ENCODE measurements at regions not wholly inside any gene's neighbourhood (a gene's known extent, or its start where the extent isn't known, plus 50 kb on each side); places are given as distances from the start of the nearest gene placed in this dataset.
"Not testable (repeated sequence)": the region's sequence is repeated elsewhere in the genome, so short reads cannot be mapped to it uniquely, and the experiment has no call there.

DNA sequence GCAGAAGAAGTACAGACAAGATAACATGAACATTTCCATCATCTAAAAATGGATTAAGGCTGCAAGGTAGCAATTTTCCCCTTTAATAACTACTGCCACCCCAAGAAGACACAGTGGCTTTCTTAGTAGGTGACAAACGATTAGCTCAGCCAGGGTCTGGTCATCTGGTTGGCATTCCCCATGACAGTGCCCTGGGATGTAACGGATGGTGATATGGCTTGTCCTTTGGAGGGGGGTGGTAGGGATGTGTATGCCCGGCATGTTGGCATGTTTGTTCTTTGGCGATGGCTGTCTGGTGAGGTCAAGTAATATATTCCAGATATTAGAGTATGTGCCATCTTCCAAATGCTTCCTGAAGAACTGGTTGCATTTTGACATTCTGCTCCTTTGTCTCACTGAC lies 135.6 kb upstream of the ZNF536 start:
- no peak for DNase-seq (ENCODE audit: low read depth)

DNA sequence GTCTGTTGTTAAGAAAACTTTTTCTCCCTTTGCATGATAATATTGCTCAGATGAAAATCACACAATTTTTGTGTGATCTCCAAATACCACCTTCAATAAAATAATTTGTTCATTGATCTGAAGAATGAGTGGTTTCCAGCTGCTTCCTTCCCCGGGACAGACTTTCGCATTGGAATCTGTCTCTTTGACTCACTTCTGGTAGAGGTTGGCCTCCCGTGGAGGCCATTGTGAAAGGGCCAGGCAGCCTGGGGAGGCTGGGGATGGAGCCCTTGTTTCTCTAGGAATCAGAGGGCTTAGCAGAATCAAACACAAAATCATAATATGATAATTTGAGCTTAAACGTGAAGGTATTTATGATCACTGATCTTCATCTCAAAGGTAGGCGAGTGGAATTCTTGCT lies 135.0 kb upstream of the ZNF536 start:
- no peak for DNase-seq (ENCODE audit: low read depth)

DNA sequence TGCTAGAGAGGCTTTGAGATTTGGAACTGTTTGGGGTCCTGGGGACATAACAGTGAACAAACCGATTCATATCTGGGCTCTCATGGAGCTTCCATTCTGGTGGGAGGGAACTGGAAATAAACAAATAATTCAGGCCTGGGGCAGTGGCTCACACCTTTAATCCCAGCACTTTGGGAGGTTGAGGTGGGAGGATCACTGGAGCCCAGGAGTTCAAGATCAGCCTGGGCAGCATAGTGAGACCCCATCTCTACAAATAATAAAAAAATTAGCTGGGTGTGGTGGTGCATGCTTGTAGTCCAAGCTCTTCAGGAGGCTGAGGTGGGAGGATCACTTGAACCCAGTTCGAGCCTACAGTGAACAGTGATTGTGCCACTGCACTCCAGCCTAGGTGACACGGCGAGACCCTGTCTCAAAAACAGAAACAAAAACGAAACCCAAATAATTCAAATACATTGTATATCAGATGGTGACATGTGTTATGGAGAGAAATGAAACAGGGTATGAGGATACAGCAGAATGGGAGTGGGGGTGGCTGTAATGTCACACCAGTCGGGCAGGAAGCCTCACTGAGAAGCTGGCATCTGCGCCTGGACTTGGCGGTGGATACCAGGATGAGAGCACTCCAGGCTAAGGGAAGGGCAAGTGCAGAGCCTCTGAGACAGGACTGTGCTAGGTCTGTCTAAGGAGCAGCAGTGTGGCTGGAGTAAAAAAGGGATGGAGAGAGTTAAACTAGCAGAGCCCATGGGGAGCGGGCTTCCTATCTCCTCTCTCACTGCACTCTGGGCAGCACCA lies 131.1 kb upstream of the ZNF536 start:
- DNase-seq (ENCODE audit: low read depth), result no peak

DNA sequence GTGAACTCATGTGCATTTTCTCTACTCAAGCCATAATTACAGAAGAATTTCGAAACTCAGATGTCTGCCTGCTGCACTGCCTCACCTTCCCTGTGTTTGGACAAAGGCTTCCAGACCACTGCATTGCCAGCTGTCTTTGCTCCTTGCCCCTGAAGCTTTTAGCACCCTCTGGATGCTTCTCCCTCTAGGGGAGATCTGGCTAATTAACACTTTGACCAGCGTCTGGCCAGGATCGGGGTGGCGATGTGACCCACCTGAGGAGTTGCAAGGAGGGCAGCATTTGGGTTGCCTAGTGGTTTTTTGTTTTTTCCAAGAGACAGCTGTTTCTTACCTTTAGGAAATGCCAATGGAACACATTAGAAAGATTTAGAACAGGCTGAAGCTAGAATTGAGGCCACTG lies 127.7 kb upstream of the ZNF536 start:
- DNase-seq (ENCODE audit: low read depth), result no peak

DNA sequence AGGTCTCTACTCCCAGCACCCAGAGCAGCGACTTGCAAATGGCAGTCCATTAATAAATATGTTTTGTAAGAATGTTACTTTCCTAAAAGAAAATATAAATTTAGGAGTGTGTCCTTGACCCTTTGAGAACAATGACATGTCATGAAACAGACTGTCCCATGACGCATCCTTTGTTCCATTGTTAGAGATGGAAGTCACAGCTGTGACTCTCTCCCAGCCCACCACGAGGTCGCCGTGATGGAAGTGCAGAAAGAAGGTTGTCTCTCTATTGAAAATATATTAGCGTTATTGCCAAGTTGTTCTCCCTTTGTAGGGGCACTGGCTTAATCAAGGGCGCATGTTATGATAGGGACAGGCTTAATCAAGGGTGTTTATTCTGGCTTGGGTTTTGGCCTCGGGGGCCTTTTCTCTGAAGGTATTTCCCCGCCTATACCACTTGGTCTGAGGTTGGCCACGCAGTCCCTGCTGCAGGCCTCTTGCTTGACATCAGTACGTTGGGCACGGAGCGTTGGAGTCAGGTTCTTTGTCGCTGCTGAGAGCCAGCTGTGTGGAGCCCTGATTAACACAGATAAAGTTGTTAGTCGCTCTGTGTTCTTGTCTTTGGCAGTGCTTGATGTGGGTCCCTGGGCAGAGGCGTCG lies 126.7 kb upstream of the ZNF536 start:
- DNase-seq (ENCODE audit: low read depth), result no peak

DNA sequence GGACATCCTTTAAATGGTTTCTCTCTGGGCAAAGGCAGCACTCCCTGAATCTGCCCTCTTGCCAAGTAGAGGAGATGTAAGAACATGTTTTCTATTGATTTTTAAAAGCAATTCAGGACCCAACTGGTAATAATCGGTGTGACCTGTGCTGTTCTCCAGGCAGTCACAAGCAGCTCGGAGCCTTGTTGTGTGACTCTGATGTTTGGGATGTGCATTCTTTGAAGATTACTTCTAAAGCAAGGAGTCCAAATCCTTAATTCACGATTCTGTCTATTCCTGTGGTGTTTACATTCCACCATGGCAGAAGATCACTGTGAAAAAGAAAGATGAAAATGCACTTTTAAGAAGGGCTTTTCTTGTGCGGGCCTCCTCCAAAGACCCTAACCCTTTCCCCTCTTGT lies 122.3 kb upstream of the ZNF536 start:
- no peak for DNase-seq (ENCODE audit: low read depth)

DNA sequence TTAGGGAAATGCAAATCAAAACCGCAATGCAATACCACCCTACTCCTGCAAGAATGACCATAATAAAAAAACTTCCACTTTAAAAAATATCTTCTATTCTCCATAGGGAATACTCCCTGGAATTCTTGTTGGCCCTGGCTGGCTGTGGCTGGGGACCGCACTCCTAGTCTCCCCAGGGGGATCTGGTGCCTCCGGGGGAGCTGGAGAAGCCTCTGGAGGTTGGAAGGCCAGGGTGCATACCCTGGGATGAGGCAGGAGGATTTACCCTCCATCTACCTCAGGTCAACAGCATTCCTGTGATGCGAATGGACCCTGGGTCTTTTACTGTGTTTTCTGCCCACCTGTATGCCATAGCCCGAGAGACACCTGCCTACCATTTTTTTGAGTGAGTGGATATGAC lies 120.0 kb upstream of the ZNF536 start:
- no peak for DNase-seq (ENCODE audit: low read depth)

DNA sequence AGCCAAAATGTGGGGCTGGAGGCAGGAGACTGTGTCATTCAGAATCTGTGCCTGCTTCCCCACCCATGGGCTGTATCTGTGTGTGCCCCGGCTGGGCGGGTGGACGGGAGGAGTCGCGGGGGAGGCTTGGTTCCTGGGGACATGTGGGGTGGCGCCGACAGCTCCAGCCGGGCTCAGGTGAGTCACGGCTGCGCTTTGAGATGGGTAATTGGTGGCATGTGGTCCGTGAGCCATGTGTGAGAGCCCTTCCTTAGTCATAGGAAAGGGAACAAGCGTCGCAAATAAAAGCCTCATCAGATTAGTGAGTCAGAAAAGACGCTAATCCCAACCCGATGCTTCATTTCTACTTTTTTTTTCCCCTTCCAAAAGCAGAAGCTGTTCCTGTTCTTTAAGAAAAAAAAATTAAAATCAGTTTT lies 118.6 kb upstream of the ZNF536 start:
- DNase-seq (ENCODE audit: low read depth), result no peak

DNA sequence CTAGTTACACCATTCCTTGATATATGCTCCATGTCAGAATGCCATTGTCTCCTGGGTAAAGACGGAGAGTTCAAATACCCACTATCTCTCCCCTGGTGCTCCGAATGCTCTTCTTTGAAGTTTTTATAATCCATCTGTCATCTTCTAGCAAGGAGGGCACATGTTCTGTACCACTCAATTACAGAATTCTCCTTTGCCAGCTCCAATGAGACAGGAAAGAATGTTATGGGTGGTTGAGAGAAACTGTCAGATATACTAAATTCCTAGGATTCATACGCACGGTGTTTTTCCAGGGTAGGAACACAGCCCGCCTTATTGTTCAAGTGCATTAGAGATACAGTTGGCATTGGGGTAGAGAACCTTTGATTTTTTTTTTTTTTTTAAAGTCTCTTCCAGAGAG lies 118.0 kb upstream of the ZNF536 start:
- DNase-seq (ENCODE audit: low read depth), result no peak

DNA sequence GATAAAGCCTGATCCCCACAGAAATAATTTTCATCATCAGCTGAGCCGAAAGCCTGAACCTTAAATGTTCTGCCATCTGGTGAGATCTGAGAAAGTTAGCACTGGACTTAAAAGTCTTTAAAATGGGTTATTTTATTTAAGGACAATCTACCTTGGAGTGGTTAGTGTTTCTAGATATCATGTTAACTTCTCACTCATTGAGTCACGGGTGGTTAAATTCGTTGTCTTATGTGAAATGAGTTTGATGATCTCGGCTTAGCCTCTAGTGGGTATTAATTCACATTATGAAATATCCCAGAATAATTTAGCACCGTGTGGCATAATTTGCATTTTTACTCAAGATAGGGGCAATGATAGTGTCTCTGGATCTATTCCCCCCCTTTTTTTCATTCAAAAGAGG lies 117.4 kb upstream of the ZNF536 start:
- DNase-seq (ENCODE audit: low read depth), result no peak

DNA sequence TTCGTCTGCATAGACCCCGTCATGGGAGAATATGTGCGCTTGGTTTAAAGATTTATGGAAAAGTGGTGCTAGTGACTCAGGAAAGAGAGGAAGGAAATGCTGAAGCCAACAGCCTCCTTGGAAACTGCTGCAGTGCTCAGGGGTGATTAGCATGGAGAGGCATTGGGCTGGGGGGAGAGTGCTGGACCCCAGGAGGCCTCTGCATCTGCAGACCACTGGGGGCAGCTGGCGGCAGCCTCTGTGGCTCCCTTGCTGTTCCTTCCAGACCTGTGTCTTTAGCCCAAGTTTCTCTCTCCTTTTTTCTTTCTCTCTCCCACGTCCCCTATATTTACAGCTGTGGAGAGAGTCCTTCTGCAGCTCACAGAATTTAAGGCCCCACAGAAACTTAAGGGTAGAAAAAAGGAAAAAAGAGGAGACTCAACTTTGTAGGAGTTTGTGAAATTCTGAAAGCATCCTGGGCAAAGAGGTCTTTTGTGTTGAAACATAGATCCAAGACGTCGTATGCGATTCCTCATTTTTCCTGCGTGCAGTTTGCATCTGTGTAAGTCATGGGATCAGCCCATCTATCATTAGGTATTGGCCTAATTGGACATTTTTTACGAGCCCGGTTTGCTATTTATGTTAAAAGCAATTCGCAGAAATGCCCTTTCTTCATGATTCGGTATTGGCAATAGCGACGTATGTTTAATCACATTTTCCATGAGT lies 116.2 kb upstream of the ZNF536 start:
- no peak for DNase-seq (ENCODE audit: low read depth)

DNA sequence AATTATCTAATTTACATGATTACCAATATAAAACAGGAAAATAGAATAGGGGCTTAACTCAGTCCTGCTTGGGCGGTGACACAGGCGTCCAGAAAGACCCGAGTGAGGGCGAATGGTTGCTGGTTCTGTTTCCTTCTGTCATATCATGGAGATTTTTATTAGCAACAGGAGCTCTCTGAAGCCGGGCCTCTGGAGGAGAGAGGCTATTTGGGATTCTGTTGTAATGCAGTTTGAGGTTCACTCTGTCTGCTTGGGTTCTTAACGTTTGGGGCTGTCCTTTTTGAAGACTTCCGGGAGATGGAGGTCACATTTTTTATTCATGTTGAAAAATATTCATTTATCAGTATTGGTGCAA lies 115.7 kb upstream of the ZNF536 start:
- no peak for DNase-seq (ENCODE audit: low read depth)

DNA sequence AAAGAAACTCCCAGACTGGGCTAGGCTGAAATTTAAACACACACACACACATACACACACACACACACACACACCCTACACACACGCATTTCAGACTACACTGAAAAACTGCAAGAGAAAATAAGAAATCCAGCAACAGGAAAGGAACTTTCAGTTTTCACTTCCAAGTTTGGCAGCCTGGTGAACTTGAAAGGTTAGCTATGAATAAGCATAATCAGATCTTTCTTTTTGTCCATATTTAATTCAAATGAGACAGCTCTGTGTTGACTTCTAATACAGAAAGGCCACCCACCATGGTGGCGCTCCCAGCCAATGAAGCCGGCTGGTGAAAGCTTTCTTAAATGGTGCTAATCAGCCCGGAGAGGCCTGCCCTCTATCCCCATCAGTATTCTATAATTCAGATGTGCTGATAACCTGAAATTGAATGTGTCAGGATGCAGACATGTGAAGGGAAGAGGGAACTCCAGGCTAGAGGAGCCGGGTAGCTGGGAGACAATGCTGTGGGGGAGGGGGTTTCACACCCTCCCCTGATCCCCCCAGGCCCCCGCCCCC lies 108.3 kb upstream of the ZNF536 start:
- DNase-seq (ENCODE audit: low read depth), result no peak

DNA sequence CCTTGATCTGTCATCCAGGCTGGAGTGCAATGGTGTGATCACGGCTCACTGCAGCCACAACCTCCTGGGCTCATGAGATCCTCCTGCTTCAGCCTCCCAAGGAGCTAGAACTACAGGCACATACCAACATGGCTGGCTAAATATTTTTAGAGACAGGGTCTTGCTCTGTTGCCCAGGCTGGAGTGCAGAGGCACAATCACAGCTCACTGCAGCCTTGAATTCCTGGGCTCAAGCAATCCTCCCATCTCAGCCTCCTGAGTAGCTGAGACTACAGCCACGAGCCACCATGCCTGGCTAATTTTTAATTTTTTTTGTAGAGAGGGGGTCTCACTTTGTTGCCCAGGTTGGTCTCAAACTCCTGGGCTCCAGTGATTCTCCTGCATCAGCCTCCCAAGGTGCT lies 106.3 kb upstream of the ZNF536 start:
- not testable (repeated sequence) for DNase-seq (ENCODE audit: low read depth)

DNA sequence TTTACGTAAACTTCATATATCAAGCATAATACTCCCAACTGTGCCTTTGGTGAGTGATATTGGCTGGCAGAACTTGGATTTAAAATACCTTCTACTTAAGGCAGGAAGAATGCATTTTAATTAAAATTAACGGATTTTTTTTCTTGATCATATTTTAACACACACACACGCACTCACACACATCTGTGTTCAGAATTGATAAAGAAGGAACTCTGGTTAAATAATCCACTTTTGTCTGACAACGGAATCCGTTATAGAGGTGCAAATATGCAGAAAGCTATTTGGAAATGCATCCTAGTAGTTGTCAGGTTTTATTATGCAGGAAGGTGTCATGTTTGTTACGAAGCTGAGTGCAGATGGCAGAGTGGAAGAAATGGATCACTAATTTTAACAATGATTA lies 105.5 kb upstream of the ZNF536 start:
- no peak for DNase-seq (ENCODE audit: low read depth)

DNA sequence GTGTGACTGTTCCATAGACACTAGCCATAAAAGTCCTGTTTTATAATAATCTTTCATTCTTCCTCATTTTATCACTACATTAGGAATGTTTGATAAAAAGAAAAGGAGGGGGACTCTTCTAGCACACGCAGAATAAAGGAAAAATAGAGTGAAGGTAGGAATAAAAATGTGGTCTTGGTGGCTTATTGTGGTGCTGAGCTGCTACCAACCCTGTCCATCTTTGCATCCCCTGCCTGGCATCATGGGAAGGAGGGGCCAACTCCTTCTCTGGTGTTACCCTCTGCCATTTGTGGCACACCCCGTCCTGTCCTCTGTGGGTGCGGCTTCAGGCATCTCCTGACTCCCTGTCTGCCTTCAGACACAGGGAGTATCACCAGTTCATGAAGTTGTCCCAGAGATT lies 104.9 kb upstream of the ZNF536 start:
- no peak for DNase-seq (ENCODE audit: low read depth)

DNA sequence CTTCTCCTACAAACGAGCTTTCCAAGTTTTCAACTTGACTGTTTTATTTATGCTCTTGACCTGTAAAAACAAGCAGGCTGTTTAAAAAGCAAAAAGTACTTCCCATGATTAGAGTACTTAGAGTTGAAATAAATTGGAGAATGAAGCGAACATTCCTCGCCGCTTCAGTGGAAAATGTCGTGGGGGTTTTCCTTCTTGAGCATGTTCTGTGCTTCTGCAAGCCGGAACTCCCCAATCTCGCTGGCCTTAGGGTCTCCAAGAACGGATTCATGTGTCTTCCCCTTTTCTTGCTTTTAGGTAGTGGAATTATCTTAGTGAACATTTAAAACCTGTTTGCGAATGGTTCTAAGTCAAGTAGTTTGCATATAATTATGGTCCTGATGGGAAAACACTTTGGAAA lies 103.6 kb upstream of the ZNF536 start:
- no peak for DNase-seq (ENCODE audit: low read depth)

DNA sequence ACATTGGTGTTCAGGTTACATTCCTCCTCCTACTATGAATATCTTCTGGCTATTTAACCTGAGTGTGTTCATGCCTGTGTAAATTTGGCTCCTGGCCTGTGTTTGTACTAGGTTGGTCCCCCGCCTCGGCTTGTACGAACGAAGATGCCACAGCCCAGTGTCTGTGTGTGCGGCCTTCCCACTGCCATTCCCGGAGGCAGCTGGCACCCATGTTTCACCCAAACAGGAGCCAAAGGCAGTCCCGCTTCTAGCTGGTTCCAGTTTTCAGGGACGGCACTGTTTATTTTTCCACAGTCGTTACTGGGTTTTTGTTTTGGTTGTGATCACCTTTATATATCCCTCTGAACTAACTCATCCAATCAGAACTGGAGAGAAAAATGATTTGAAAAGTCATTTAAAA lies 102.5 kb upstream of the ZNF536 start:
- no peak for DNase-seq (ENCODE audit: low read depth)

DNA sequence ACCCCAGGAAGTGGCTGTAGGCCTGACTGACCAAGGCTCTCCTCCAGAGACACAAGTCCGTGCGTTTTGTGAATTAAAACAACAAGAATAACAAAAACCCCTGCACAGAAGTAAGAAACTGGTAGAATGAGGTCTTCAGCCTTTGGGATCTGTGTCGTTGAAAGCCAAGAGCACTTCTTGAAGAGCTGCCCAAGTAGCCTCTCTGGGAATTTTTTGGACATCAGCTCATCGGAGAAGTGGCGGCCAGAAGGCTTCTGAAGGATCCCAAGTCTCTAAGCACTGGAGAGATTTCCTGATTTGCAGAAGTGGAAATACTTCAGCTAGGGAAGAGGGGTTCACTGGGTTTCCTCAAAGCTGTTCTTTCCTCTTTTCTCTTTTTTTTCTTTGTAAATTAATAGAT lies 100.4 kb upstream of the ZNF536 start:
- DNase-seq (ENCODE audit: low read depth), result no peak

DNA sequence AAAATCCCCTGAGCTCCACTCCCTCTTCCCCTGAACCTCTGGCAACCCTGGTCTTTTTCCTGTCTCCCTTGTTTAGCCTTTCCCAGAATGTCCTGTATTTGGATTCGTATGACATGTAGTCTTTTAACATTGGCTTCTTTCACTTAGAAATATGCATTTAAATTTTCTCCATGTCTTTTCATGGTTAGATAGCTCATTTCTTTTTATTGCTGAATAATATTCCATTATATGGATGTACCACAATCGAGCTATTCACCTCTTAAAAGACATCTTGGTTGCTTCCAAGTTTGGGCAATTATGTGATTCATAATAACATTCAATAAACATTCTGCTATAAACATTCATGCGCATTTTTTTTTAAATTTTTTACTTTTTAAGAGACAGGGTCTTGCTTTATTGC lies 99.6 kb upstream of the ZNF536 start:
- DNase-seq (ENCODE audit: low read depth), result no peak

DNA sequence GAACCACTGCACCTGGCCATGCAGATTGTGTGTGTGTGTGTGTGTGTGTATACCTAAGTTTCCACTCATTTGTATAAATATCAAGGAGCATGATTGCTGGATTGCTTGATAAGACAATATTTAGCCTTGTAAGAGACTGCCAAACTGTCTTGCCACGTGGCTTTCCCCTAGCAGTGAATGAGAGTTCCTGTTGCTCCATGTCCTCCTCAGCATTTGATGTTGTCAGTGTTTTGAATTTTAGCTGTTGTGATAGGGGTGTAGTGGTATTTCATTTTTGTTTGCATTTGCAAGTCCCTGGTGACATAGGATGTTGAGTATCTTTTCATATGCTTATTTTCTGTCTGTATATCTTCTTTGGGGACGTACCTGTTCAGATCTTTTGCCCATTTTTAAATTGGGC lies 99.0 kb upstream of the ZNF536 start:
- DNase-seq (ENCODE audit: low read depth), result no peak

DNA sequence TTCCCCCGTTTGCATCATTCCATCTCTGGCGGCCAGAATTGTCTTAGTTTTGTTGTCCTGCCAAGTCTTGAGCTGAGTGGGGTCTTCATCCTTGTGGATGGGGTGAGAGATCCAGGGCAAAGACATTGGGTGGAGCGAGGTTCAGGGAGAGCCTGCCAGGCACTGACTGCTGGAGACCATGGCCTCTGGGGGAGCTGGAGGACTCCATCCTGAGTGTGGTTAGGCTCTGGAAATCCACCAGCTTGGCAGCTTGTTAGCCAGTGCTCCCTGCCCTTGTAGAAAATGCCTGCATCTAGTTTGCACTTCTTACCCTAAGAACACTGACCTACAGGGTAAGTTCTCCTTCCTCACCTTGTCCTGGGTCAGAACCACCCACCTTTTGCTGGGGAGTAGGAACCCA lies 97.2 kb upstream of the ZNF536 start:
- no peak for DNase-seq (ENCODE audit: low read depth)
